ENCODE measurements at regions not wholly inside any gene's neighbourhood (a gene's known extent, or its start where the extent isn't known, plus 50 kb on each side); places are given as distances from the start of the nearest gene placed in this dataset.
A peak's percentile ranks its signal among the peaks of the same experiment; 100 is the strongest.

DNA sequence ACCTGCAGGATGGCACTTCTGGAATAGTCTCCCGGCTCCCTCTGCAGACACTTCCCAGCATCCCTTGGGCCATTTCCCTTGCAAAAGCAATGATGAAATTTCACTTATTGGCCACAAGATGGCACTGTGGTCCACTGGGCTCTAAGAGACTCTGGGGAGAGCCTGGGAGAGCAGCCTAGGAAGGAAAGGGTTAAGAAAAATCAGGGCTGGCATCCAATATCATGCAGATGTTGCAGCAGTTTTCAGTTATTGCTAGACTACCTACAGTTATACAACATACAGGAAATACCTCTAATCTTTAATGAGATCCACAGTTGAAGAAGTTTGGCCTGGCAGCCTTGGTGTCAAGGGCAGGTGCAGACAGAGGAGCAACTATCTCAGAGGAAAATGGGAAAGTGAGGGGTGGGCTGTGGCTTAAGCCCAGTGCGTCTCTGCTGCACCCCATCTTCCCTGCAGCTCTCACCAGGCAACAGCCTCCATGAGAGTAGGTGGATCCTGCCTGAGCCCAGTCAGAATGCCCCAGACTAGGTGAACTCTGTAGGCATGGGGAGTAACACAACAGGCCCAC is 100.2 kb upstream of the PRSS58 start:
- no TSS peak for BruUV-seq (replicated peaks)

DNA sequence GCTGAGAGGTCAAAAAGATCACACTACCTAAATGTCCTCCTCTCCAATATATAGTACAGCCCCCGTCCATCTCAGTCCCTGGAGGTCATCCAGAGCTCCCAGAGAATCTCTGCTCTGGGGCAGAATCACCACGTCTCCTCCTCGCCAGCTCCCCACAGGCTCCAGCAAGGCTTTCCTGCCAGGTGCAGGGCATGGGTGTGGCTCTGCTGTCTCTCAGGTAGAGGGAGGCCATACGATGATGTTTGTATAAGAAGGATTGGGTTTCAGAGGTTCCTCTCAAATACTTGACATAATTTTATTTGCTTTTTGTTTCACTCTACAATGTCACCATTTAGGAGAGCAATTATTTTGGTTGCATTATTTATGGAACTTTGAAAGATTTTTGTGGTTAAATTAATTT is 98.3 kb upstream of the PRSS58 start:
- no peak for ATAC-seq
- H4K20me1 ChIP-seq (ENCODE audit: insufficient read depth, low read length), result no peaks in the 10 kb centered on the region
- H3K79me2 ChIP-seq (ENCODE audit: insufficient read depth, low read length), result no peaks in the 10 kb centered on the region
- H3K9me3 ChIP-seq (ENCODE audit: low read length), result no peaks in the 10 kb centered on the region
- peaks cover 0 to 4% of the 10 kb centered on the region in 2 experiments; a peak in 1 of 5 replicates for H3K27me3 ChIP-seq (ENCODE audit: control insufficient read depth in 1 of 2, insufficient read depth in 2 of 2, low read length in 2 of 2)
- in situ Hi-C loops (cut with HindIII; ENCODE audit: extremely low pct_ligation_motif_present, low pct_unique_long_range_greater_than_20kb) (no loop called here), intact Hi-C loops (cut with micrococcal nuclease; ENCODE audit: unreplicated experiment) (no loop called here)
- BruUV-seq (replicated peaks), result no TSS peak
- H3K4me3 ChIP-seq (replicated peaks in 1 of 3; ENCODE audit: insufficient read depth in 1 of 3, low read depth in 2 of 3, low read length in 3 of 3), result no peak overlapping the region
- 2% methylated on average over 3 of the region's 4 CpGs for WGBS (ENCODE audit: low lambda C conversion rate)
- no peak for DNase-seq (ENCODE audit: low spot score)
- no peak overlapping the region for H3K4me2 ChIP-seq (ENCODE audit: low read depth, low read length)
- CTCF ChIA-PET (ENCODE audit: low intra/inter-chr PET ratio, low total read pairs), result no interaction called here
- H2AFZ ChIP-seq (ENCODE audit: low read length), result no peak overlapping the region
- no peak for FAIRE-seq
- POLR2A ChIA-PET, result no interaction called here
- H3K4me1 ChIP-seq (ENCODE audit: insufficient read depth, low read length), result no peaks in the 10 kb centered on the region
- no peak overlapping the region for H3K27ac ChIP-seq (ENCODE audit: extremely low read length, insufficient read depth, low read length)
- H3K9ac ChIP-seq (ENCODE audit: insufficient read depth, low read depth, low read length), result no peak overlapping the region
- TF ChIP-seq BHLHE40 (IDR thresholded peaks at IDR 0.05; ENCODE audit: low read length) (no peak), HOXA3 (CRISPR knock-in tag; IDR thresholded peaks at IDR 0.05) (no peak)
- no peaks in the 10 kb centered on the region for H3K36me3 ChIP-seq (replicated peaks in 1 of 2; ENCODE audit: control insufficient read depth in 1 of 2, insufficient read depth in 2 of 2, low read length in 2 of 2)

More for the DNA sequence above, 100.2 kb upstream of the PRSS58 start:
- DNase-seq (ENCODE audit: low spot score) (peak; percentile 47), ATAC-seq (peak; percentile 79), FAIRE-seq (peak; percentile 65)
- no peaks in the 10 kb centered on the region for H3K36me3 ChIP-seq (replicated peaks in 1 of 2; ENCODE audit: control insufficient read depth in 1 of 2, insufficient read depth in 2 of 2, low read length in 2 of 2)
- H3K4me1 ChIP-seq (ENCODE audit: insufficient read depth, low read length), result no peaks in the 10 kb centered on the region
- TF ChIP-seq ZNF652 (CRISPR knock-in tag; IDR thresholded peaks at IDR 0.05; ENCODE audit: borderline replicate concordance, low read depth) (peak; percentile 86), ZNF143 (CRISPR knock-in tag; IDR thresholded peaks at IDR 0.05) (peak; percentile 80), CEBPG (CRISPR knock-in tag; IDR thresholded peaks at IDR 0.05) (peak; percentile 63; the same call in 1 of the 2 replicates), NONO (IDR thresholded peaks at IDR 0.05) (no peak), NONO (CRISPR knock-in tag; conservative IDR thresholded peaks at IDR 0.05) (no peak), ZNF552 (CRISPR knock-in tag; IDR thresholded peaks at IDR 0.05; ENCODE audit: borderline replicate concordance) (no peak)
- TF ChIP-seq, protein P1, sequence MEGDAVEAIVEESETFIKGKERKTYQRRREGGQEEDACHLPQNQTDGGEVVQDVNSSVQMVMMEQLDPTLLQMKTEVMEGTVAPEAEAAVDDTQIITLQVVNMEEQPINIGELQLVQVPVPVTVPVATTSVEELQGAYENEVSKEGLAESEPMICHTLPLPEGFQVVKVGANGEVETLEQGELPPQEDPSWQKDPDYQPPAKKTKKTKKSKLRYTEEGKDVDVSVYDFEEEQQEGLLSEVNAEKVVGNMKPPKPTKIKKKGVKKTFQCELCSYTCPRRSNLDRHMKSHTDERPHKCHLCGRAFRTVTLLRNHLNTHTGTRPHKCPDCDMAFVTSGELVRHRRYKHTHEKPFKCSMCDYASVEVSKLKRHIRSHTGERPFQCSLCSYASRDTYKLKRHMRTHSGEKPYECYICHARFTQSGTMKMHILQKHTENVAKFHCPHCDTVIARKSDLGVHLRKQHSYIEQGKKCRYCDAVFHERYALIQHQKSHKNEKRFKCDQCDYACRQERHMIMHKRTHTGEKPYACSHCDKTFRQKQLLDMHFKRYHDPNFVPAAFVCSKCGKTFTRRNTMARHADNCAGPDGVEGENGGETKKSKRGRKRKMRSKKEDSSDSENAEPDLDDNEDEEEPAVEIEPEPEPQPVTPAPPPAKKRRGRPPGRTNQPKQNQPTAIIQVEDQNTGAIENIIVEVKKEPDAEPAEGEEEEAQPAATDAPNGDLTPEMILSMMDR (CRISPR knock-in tag; IDR thresholded peaks at IDR 0.05), result peak; percentile 53
- H3K27ac ChIP-seq (ENCODE audit: extremely low read length, insufficient read depth, low read length), result no peak overlapping the region
- H4K20me1 ChIP-seq (ENCODE audit: insufficient read depth, low read length), result no peaks in the 10 kb centered on the region
- H2AFZ ChIP-seq (ENCODE audit: low read length), result no peak overlapping the region
- ChIA-PET POLR2A (no interaction called here), CTCF (ENCODE audit: low intra/inter-chr PET ratio, low total read pairs) (no interaction called here)
- intact Hi-C loops (cut with micrococcal nuclease; ENCODE audit: unreplicated experiment), result no loop called here
- 0% methylated on average over 2 of the region's 2 CpGs for WGBS (ENCODE audit: low lambda C conversion rate)
- H3K4me2 ChIP-seq (ENCODE audit: low read depth, low read length), result no peak overlapping the region
- H3K9ac ChIP-seq (ENCODE audit: insufficient read depth, low read depth, low read length), result no peak overlapping the region
- H3K79me2 ChIP-seq (ENCODE audit: insufficient read depth, low read length), result no peaks in the 10 kb centered on the region
- no peak overlapping the region for H3K4me3 ChIP-seq (replicated peaks in 1 of 3; ENCODE audit: insufficient read depth in 1 of 3, low read depth in 2 of 3, low read length in 3 of 3)
- H3K9me3 ChIP-seq (ENCODE audit: low read length), result no peaks in the 10 kb centered on the region
- in situ Hi-C loops (cut with HindIII; ENCODE audit: extremely low pct_ligation_motif_present, low pct_unique_long_range_greater_than_20kb), result no loop called here
- H3K27me3 ChIP-seq (ENCODE audit: control insufficient read depth in 1 of 2, insufficient read depth in 2 of 2, low read length in 2 of 2), result no peaks in the 10 kb centered on the region; a peak in 1 of 5 replicates
